ENCODE measurements at regions not wholly inside any gene's neighbourhood (a gene's known extent, or its start where the extent isn't known, plus 50 kb on each side); places are given as distances from the start of the nearest gene placed in this dataset.
"Not testable (repeated sequence)": the region's sequence is repeated elsewhere in the genome, so short reads cannot be mapped to it uniquely, and the experiment has no call there.

DNA sequence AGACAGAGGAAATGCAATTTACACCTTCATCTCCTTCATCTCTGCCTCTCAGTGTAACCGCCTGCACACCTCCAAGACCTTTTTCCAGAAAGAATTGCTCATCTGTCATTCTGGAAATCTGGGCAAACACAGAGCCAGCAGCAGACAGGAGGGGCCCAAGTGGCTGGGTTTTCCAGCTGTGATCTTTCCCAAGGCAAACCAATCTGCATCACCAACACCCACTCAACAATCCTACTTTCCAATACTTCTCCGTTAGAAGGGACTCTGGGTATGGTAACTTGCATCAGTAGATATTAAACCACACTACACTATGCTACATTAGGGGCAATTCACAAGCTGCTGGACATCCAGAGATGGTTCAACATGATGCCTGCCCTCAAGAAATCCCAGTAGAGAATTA lies 781.8 kb upstream of the AUTS2 start:
- no peak for DNase-seq

DNA sequence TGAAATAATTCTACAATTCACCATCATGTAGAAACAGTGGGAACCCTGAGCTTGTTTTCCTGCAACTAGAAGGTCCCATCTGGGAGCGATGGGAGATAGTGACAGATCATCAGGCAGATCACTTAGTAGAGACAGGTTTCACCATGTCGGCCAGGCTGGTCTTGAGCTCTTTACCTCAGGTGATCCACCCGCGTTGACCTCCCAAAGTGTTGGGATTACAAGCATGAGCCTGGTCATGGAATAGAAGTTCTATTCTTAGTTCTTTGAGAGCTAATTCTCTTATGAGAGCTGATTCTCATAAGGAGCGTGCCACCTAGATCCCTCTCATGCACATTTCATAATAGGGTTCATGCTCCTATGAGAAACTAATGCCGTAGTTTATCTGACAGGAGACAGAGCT lies 778.0 kb upstream of the AUTS2 start:
- DNase-seq = no peak

- no peak for DNase-seq
Measured at GRCh38 chr7:68821846-68822245, 776.4 kb upstream of the AUTS2 start.

DNA sequence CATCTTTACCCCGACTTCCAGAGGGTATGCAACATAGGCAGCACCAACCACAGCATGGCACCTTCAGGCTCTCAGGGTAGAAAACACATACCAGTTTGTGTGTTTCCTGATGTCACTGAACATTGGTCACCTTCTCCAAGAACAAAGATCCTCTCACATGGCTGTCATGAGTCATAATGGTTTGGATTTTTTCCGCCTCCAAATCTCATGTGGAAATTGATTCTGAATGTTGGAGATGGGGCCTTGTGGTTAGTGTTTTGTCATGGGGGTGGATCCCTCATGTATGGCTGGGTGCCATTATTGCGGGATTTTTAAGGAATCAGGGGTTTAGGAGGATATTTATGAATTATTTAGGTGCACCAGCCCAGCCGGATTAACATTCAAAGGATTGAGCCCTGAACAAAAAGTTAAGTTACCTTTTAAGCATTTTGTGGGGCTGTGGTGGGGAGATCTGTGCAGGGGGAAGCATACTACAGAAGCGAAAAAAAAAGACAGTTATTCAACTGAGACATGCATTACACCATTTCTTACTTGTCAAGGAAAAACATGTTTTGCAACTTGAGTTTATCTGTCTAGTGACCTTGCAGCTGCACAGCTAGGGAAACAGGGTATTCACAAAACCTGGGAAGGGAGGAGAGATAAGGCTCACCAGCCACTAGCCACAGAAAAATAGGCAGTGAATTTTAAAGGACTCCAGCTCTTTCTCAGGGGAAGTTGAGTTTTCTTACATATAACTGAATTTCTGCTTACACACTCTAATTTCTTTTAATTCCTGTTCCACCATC lies 774.1 kb upstream of the AUTS2 start:
- DNase-seq = no peak

GRCh38 chr7:68828575-68828974 lies 769.7 kb upstream of the AUTS2 start:
- no peak for DNase-seq

DNA sequence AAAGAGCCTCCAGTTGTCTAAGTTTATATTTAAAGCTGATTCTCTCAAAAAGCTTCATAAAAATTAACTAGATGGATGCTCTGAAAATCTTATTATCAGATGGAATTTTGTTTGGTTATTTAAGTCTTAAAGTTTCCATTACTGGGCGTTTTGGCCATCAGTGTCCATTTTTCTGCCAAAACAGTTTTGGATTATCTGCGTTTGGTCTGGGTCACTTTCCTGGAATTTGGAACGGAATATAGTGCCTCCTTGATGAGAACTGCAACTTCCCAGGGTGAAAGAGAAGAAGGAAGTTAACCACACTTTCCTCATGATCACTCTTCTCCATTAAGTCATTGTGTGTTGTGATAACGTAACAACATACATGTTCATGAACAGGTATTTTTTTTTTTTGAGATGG lies 764.9 kb upstream of the AUTS2 start:
- no peak for DNase-seq

DNA sequence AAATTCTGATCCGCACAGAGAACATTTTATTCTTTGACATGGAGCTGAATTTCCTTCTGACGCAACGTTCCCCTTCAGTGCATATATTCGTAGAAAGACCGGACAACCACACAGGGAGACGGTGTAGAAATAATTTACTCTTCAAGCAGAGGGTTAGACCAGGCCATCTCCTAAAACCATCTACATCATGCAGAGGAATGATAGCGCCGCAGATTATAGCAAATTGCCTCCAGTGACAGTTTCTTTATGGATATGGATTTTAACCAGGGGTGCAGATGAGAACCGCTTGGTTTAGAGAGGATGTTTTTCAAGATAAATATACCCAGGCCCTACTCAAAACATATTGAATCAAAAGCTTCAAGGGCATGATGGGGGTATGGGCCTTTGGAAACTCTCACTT lies 759.3 kb upstream of the AUTS2 start:
- no peak for DNase-seq

DNA sequence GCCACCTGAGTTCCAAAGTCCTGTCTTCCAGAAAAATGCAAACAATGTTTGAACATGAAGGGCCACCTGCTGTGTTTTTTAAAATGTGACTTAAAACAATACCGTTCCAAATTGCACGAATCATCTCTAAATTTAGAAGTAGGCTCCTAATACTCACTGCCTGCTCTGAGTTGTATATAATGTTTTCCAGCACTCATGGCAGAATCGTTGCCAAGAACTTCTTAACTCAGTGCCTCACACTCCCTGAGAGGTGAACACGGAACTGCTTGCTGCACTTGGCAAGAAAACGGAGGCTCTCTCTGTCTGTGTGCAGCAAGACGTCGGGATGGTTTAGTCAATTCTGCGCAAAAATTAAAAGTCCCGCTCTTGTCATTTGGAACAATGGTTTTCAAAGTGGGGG lies 757.3 kb upstream of the AUTS2 start:
- DNase-seq = no peak

GRCh38 chr7:68843985-68844384 lies 754.3 kb upstream of the AUTS2 start:
- not testable (repeated sequence) for DNase-seq

GRCh38 chr7:68846811-68847325 lies 751.4 kb upstream of the AUTS2 start:
- no peak for DNase-seq

DNA sequence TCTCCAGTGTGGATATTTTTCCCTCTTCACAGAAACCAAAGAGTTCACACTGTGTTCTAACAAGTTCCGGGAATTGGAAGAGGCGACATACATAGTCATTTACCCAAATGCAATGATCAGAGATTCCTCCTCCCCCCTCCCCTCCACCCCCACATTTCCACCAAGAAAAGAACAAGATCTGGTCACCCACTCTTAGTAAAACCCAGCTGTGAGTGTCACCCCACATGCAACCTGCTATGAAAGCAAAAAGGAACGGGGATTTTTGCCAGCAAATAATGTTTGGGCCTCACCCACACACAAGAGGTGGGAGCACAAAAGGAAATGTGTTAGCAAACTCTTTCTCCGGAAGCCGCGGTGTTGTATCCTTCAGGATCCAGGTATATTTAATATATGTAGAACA lies 745.0 kb upstream of the AUTS2 start:
- no peak for DNase-seq

- DNase-seq = no peak
Measured at GRCh38 chr7:68857571-68857970, 740.7 kb upstream of the AUTS2 start.

DNA sequence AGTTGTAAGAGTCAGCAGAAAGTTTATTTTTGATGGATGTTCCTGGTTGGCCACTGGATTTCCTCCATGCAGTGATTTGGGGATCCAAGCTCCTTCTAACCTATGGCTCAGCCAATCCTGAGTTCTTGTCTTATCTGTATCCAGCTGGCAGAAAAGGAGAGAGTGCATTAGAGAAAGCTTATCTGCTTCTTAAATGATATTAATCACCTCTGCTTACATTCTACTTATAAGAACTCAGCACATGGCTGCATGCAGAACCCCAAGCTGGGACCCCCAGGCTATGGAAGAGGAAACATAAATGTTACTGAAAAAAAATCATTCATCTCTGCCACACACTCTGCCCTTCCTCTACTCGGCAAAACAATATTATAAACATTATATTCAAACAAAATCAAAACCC lies 739.8 kb upstream of the AUTS2 start:
- DNase-seq = no peak

- no peak for DNase-seq
Measured at GRCh38 chr7:68861171-68861570, 737.1 kb upstream of the AUTS2 start.

GRCh38 chr7:68862261-68862660 lies 736.0 kb upstream of the AUTS2 start:
- DNase-seq = no peak

GRCh38 chr7:68862736-68863135 lies 735.5 kb upstream of the AUTS2 start:
- no peak for DNase-seq

GRCh38 chr7:68865351-68866199 lies 732.7 kb upstream of the AUTS2 start:
- no peak for DNase-seq

GRCh38 chr7:68866200-68866570 lies 732.1 kb upstream of the AUTS2 start:
- DNase-seq = no peak

GRCh38 chr7:68866721-68867120 lies 731.6 kb upstream of the AUTS2 start:
- DNase-seq = not testable (repeated sequence)

- no peak for DNase-seq
Measured at GRCh38 chr7:68868978-68869377, 729.3 kb upstream of the AUTS2 start.

DNA sequence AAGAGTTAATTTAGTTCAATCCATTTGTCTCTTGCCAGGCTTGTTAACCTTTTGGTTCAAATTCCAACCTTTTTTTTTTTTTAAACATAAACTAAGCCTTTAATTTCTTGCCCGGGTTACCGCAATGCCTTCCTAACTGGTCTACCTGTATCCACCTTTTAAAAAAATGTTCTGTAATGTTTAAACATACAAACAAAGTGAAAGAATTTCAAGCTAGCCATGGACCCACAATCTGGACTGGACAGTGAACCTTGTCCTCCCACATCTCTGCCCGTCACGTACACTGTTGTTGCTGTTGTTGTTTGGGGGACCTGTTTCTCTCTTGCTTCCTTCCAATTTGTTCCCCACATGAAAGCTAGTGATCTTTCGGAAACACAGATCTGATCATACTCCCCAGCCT lies 724.7 kb upstream of the AUTS2 start:
- DNase-seq = no peak

DNA sequence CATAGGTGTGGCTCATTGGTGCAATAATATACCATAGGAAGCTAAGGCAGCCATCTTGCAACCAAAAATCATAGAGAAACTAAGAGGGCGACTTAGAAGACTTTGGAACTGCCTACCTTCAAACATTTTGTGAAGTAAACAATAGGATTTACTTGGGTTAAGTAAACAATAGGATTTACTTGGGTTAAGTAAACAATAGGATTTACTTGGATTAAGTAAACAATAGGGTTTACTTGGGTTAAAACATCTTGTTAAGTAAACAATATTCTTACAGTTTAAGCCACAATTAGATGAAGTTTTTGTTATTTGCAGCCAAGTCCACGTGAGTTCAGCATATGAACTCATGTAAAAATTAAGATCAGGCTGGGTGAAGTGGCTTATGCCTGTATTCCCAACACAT lies 722.4 kb upstream of the AUTS2 start:
- no peak for DNase-seq

DNA sequence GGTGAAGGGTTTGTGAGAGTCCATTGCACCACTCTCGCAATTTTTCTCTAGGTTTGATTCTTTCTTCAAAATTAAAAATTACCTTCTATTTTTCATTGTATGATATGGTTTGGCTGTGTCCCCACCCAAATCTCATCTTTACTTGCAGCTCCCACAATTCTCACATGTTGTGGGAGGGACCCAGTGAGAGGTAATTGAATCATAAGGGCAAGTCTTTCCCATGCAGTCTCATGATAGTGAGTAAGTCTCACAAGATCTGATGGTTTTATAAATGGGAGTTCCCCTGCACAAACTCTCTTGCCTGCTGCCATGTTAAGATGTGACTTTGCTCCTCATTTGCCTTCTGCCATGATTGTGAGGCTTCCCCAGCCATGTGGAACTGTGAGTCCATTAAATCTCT lies 711.2 kb upstream of the AUTS2 start:
- DNase-seq = not testable (repeated sequence)

- DNase-seq = peak; percentile 90
Measured at GRCh38 chr7:68888971-68889385, 709.3 kb upstream of the AUTS2 start.

Measured in islet precursor cell (in vitro differentiated cells).